B cell (primary cell): ENCODE measurements at regions not wholly inside any gene's neighbourhood (a gene's known extent, or its start where the extent isn't known, plus 50 kb on each side); places are given as distances from the start of the nearest gene placed in this dataset.

ENCODE experiments used
- ATAC-seq: fragments of 200-7000 bp; cut with Tn5 transposase; one replicate; pipeline ENCODE4 v1.10.0; 2021; ENCODE audit warnings: low read depth, mild to moderate bottlenecking, moderate number of reproducible peaks, moderate library complexity
- CTCF ChIA-PET: fragments of 350-600 bp; sonication (Branson Sonifier 250); formaldehyde crosslinking; loops from one replicate; lab custom pipeline; 2021; ENCODE audit warnings: antibody characterized with exemption, inconsistent platforms; lab: Charles Lee
- POLR2A ChIA-PET: fragments of 350-600 bp; sonication (Branson Sonifier 250); formaldehyde crosslinking; loops from one replicate; lab custom pipeline; 2021; ENCODE audit warnings: antibody characterized with exemption; lab: Charles Lee
- DNase-seq: peaks from one replicate; pipeline ENCODE4 v3.0.0; 2013
- H2AFZ ChIP-seq: 2 replicates; pipeline ENCODE4 v1.6.1; 2012; ENCODE audit warnings: mild to moderate bottlenecking, low read depth, low read length; ENCODE audit not compliant: insufficient read depth, poor library complexity, severe bottlenecking
- H3K27ac ChIP-seq, 2 donors: 1 replicate in 1 of 2; 2 replicates in 1 of 2; pipeline ENCODE4 v1.5.1; 2012 to 2013; ENCODE audit warnings: low read length in 2 of 2, mild to moderate bottlenecking in 2 of 2, moderate library complexity in 1 of 2
- H3K27me3 ChIP-seq, 4 experiments: fragments of 200-600 bp in 1 of 4; sonication (generic) in 1 of 4; replicated peaks in 1 of 4; 1 replicate in 2 of 4; 2 replicates in 2 of 4; pipeline versions ENCODE4 v1.6.1 to v1.7.0; 2013 to 2016; ENCODE audit warnings: low read length in 3 of 4, mild to moderate bottlenecking in 2 of 4, mixed read lengths in 1 of 4, moderate library complexity in 1 of 4; ENCODE audit not compliant: insufficient read depth in 4 of 4, control insufficient read depth in 3 of 4; ENCODE audit errors: control extremely low read depth in 1 of 4
- H3K36me3 ChIP-seq, 2 experiments: replicated peaks in 1 of 2; 1 replicate in 1 of 2; 2 replicates in 1 of 2; pipeline versions ENCODE4 v1.6.1 to v1.7.1; 2013; ENCODE audit warnings: low read length in 1 of 2; ENCODE audit not compliant: insufficient read depth in 2 of 2, control insufficient read depth in 1 of 2; ENCODE audit errors: control extremely low read depth in 1 of 2, extremely low read depth in 1 of 2
- H3K4me1 ChIP-seq, 2 donors: fragments of 200-600 bp in 1 of 2; sonication (generic) in 1 of 2; 1 replicate in 1 of 2; 2 replicates in 1 of 2; pipeline versions ENCODE4 v1.5.1 to v1.6.1; 2013 to 2017; ENCODE audit warnings: low read length in 2 of 2; ENCODE audit not compliant: control insufficient read depth in 2 of 2, insufficient read depth in 2 of 2
- H3K4me2 ChIP-seq: replicated peaks from 2 replicates; pipeline ENCODE3; 2012; ENCODE audit warnings: mild to moderate bottlenecking, low read depth, low read length; ENCODE audit not compliant: poor library complexity, severe bottlenecking
- H3K4me3 ChIP-seq, 5 experiments: fragments of 200-600 bp in 1 of 5; sonication (generic) in 1 of 5; 1 replicate in 3 of 5; 2 replicates in 2 of 5; pipeline versions ENCODE4 v1.5.1 to v1.7.0; 2011 to 2016; ENCODE audit warnings: low read length in 4 of 5, mild to moderate bottlenecking in 4 of 5, low read depth in 2 of 5, control low read depth in 1 of 5, moderate library complexity in 1 of 5; ENCODE audit not compliant: insufficient read depth in 1 of 5; ENCODE audit errors: control extremely low read depth in 1 of 5, extremely low read depth in 1 of 5
- H3K79me2 ChIP-seq: fragments of 200-600 bp; sonication (generic); one replicate; pipeline ENCODE4 v1.6.0; 2016; ENCODE audit warnings: low read length; ENCODE audit not compliant: control insufficient read depth, insufficient read depth
- H3K9ac ChIP-seq: fragments of 200-600 bp; sonication (generic); 2 replicates; pipeline ENCODE4 v1.6.1; 2017; ENCODE audit warnings: mild to moderate bottlenecking, low read length, moderate library complexity
- H3K9me3 ChIP-seq, 3 donors: one replicate each; pipeline versions ENCODE4 v1.6.1 to v1.7.1; 2013; ENCODE audit warnings: low read length in 2 of 3; ENCODE audit not compliant: control insufficient read depth in 2 of 3, insufficient read depth in 1 of 3; ENCODE audit errors: control extremely low read depth in 1 of 3
- H4K20me1 ChIP-seq: 2 replicates; pipeline ENCODE4 v1.6.0; 2012; ENCODE audit warnings: mild to moderate bottlenecking, low read length; ENCODE audit not compliant: insufficient read depth, control insufficient read depth, poor library complexity, severe bottlenecking
- H3K27ac Mint-ChIP-seq: one replicate; pipeline ENCODE4 v1.8.0; 2021; ENCODE audit warnings: mixed read lengths
- H3K27me3 Mint-ChIP-seq: one replicate; pipeline ENCODE4 v1.8.0; 2021; ENCODE audit warnings: mixed read lengths
- H3K4me1 Mint-ChIP-seq: one replicate; pipeline ENCODE4 v1.8.0; 2021; ENCODE audit warnings: mixed read lengths
- H3K4me3 Mint-ChIP-seq: one replicate; pipeline ENCODE4 v1.8.0; 2021; ENCODE audit warnings: mixed read lengths
- H3K9me3 Mint-ChIP-seq: one replicate; pipeline ENCODE4 v1.8.0; 2022; ENCODE audit warnings: mixed read lengths; ENCODE audit not compliant: insufficient read depth
- CTCF ChIP-seq: fragments of 200-600 bp; IDR thresholded peaks from one replicate; pipeline ENCODE4 v1.8.0; 2022; ENCODE audit warnings: antibody characterized with exemption, mild to moderate bottlenecking
- EZH2 ChIP-seq: IDR thresholded peaks from 2 replicates; pipeline ENCODE4 v1.6.1; 2012; ENCODE audit warnings: borderline replicate concordance, low read depth, mild to moderate bottlenecking, moderate library complexity, low read length; ENCODE audit not compliant: insufficient read depth, poor library complexity, severe bottlenecking
- WGBS: methylation state at CpG from one replicate; pipeline ENCODE4 v1.1.5; 2013; ENCODE audit warnings: missing lambda C conversion rate; ENCODE audit not compliant: insufficient coverage; 5-methylcytosine and 5-hydroxymethylcytosine counted together
- intact Hi-C: fragments of 100-400 bp; cut with micrococcal nuclease; formaldehyde crosslinking; loops from one replicate; pipeline ENCODE4 v1.10.0; 2022

GRCh38 chr2:175769200-175769599, 232.9 kb downstream of the LNPK start:
- no peak for DNase-seq
- intact Hi-C loops = no loop called here
- peaks cover 0 to 2% (median 0%) of the 10 kb centered on the region in 3 donors for H3K9me3 ChIP-seq
- H3K79me2 ChIP-seq = no peaks in the 10 kb centered on the region
- no peak overlapping the region for H3K27ac Mint-ChIP-seq
- no peaks in the 10 kb centered on the region for H3K36me3 ChIP-seq
- H3K27me3 ChIP-seq = no peaks in the 10 kb centered on the region
- H3K4me2 ChIP-seq = no peak overlapping the region
- H4K20me1 ChIP-seq = no peaks in the 10 kb centered on the region
- no peak overlapping the region for H2AFZ ChIP-seq
- CTCF ChIA-PET = no interaction called here
- H3K27me3 Mint-ChIP-seq = no peaks in the 10 kb centered on the region
- H3K27ac ChIP-seq = no peak overlapping the region
- TF ChIP-seq CTCF (no peak), EZH2 (no peak)
- H3K4me1 ChIP-seq = no peaks in the 10 kb centered on the region
- H3K4me3 ChIP-seq = no peak overlapping the region
- no peaks in the 10 kb centered on the region for H3K4me1 Mint-ChIP-seq
- no peak overlapping the region for H3K4me3 Mint-ChIP-seq
- ATAC-seq = no peak
- WGBS = no CpG with 5 or more reads among the region's 1 CpG
- H3K9ac ChIP-seq = no peak overlapping the region
- peaks cover 2% of the 10 kb centered on the region for H3K9me3 Mint-ChIP-seq
- POLR2A ChIA-PET = no interaction called here

- Histone ChIP-seq H3K9ac (no peak overlapping the region), H3K27ac (no peak overlapping the region), H4K20me1 (no peaks in the 10 kb centered on the region), H3K4me1 (no peaks in the 10 kb centered on the region), H3K79me2 (no peaks in the 10 kb centered on the region), H3K9me3 (no peaks in the 10 kb centered on the region), H3K36me3 (no peaks in the 10 kb centered on the region), H3K4me3 (no peak overlapping the region), H3K27me3 (no peaks in the 10 kb centered on the region), H3K4me2 (no peak overlapping the region), H2AFZ (no peak overlapping the region)
- ChIA-PET POLR2A (no interaction called here), CTCF (no interaction called here)
- Mint-ChIP-seq H3K27me3 (no peaks in the 10 kb centered on the region), H3K4me1 (no peaks in the 10 kb centered on the region), H3K27ac (no peak overlapping the region), H3K9me3 (no peaks in the 10 kb centered on the region), H3K4me3 (no peak overlapping the region)
- TF ChIP-seq EZH2 (no peak), CTCF (no peak)
- ATAC-seq (no peak), DNase-seq (no peak)
- intact Hi-C loops = no loop called here
- 57% methylated on average over 2 of the region's 3 CpGs for WGBS
Observed at GRCh38 chr2:175766880-175767279, 235.2 kb downstream of the LNPK start.
